Type B pancreatic cell (in vitro differentiated cells): ENCODE measurements at regions not wholly inside any gene's neighbourhood (a gene's known extent, or its start where the extent isn't known, plus 50 kb on each side); places are given as distances from the start of the nearest gene placed in this dataset.

Experiments used
- DNase-seq: peaks from one replicate; pipeline ENCODE4 v3.0.0; 2021; ENCODE audit warnings: mixed read lengths; ENCODE audit not compliant: unreplicated experiment; ENCODE audit errors: extremely low spot score
- H3K27ac Mint-ChIP-seq: 2 replicates; pipeline ENCODE4 v1.8.0; 2021; ENCODE audit warnings: mild to moderate bottlenecking, mixed read lengths
- H3K27me3 Mint-ChIP-seq: 2 replicates; pipeline ENCODE4 v1.8.0; 2021; ENCODE audit warnings: mixed read lengths
- H3K36me3 Mint-ChIP-seq: 2 replicates; pipeline ENCODE4 v1.8.0; 2021; ENCODE audit warnings: mixed read lengths
- H3K4me1 Mint-ChIP-seq: one replicate; pipeline ENCODE4 v1.8.0; 2021; ENCODE audit warnings: mixed read lengths; ENCODE audit not compliant: unreplicated experiment
- H3K4me3 Mint-ChIP-seq: 2 replicates; pipeline ENCODE4 v1.8.0; 2021; ENCODE audit warnings: mild to moderate bottlenecking, mixed read lengths
- H3K9me3 Mint-ChIP-seq: 2 replicates; pipeline ENCODE4 v1.8.0; 2021; ENCODE audit warnings: mixed read lengths
- CTCF ChIP-seq: fragments of 200-600 bp; sonication (generic); conservative IDR thresholded peaks from 2 replicates; pipeline ENCODE4 v1.5.0; 2021; ENCODE audit warnings: antibody characterized with exemption, mild to moderate bottlenecking

GRCh38 chr10:118910702-118911101 is 118.8 kb upstream of the NANOS1 start:
- no peak for TF ChIP-seq CTCF
- Mint-ChIP-seq H3K4me1 (peaks cover 5% of the 10 kb centered on the region), H3K9me3 (peaks cover 5% of the 10 kb centered on the region), H3K36me3 (no peaks in the 10 kb centered on the region), H3K27me3 (peaks cover 4% of the 10 kb centered on the region), H3K27ac (no peak overlapping the region), H3K4me3 (no peak overlapping the region)
- no peak for DNase-seq

- H3K36me3 Mint-ChIP-seq: no peaks in the 10 kb centered on the region
- TF ChIP-seq CTCF: no peak
- DNase-seq: peak; percentile 10
- H3K4me1 Mint-ChIP-seq: peaks cover 5% of the 10 kb centered on the region
- no peak overlapping the region for H3K4me3 Mint-ChIP-seq
- peaks cover 5% of the 10 kb centered on the region for H3K9me3 Mint-ChIP-seq
- H3K27me3 Mint-ChIP-seq: peaks cover 4% of the 10 kb centered on the region
- H3K27ac Mint-ChIP-seq: no peak overlapping the region
Measured at GRCh38 chr10:118911363-118911762, 118.2 kb upstream of the NANOS1 start.

- Mint-ChIP-seq H3K27me3 (peaks cover 4% of the 10 kb centered on the region), H3K4me3 (no peak overlapping the region), H3K27ac (no peak overlapping the region), H3K36me3 (no peaks in the 10 kb centered on the region), H3K9me3 (peaks cover 5% of the 10 kb centered on the region), H3K4me1 (peaks cover 5% of the 10 kb centered on the region)
- no peak for DNase-seq
- no peak for TF ChIP-seq CTCF
Measured at GRCh38 chr10:118912961-118913600, 116.4 kb upstream of the NANOS1 start.

GRCh38 chr10:118913825-118914224 is 115.7 kb upstream of the NANOS1 start:
- peak; percentile 60 for DNase-seq
- Mint-ChIP-seq H3K36me3 (no peaks in the 10 kb centered on the region), H3K4me3 (no peak overlapping the region), H3K27me3 (peaks cover under 1% of the 10 kb centered on the region), H3K9me3 (peaks cover 5% of the 10 kb centered on the region), H3K4me1 (peaks cover 5% of the 10 kb centered on the region), H3K27ac (no peak overlapping the region)
- TF ChIP-seq CTCF: no peak

- Mint-ChIP-seq H3K27ac (no peak overlapping the region), H3K9me3 (peaks cover 5% of the 10 kb centered on the region), H3K27me3 (no peaks in the 10 kb centered on the region), H3K4me3 (no peak overlapping the region), H3K4me1 (peaks cover 5% of the 10 kb centered on the region), H3K36me3 (no peaks in the 10 kb centered on the region)
- no peak for TF ChIP-seq CTCF
- peak; percentile 27 for DNase-seq
Measured at GRCh38 chr10:118914629-118915028, 114.9 kb upstream of the NANOS1 start.
